KMS-11 (cell line): ENCODE measurements at regions not wholly inside any gene's neighbourhood (a gene's known extent, or its start where the extent isn't known, plus 50 kb on each side); places are given as distances from the start of the nearest gene placed in this dataset.

Source experiments
- H2AFZ ChIP-seq: fragments of 200-600 bp; sonication (generic); 2 replicates; pipeline ENCODE4 v1.6.1; 2016; ENCODE audit warnings: antibody characterized with exemption, mixed run types, low read depth
- H3K27ac ChIP-seq: fragments of 200-600 bp; sonication (generic); 2 replicates; pipeline ENCODE4 v1.6.1; 2016; ENCODE audit warnings: mild to moderate bottlenecking, mixed run types
- H3K27me3 ChIP-seq: fragments of 200-600 bp; sonication (generic); 2 replicates; pipeline ENCODE4 v1.6.1; 2017; ENCODE audit warnings: mild to moderate bottlenecking, low read depth, mixed run types, moderate library complexity; ENCODE audit not compliant: insufficient read depth
- H3K36me3 ChIP-seq: fragments of 200-600 bp; sonication (generic); 2 replicates; pipeline ENCODE4 v1.6.1; 2017; ENCODE audit warnings: mild to moderate bottlenecking, mixed run types; ENCODE audit not compliant: insufficient read depth
- H3K4me1 ChIP-seq: fragments of 200-600 bp; sonication (generic); 2 replicates; pipeline ENCODE4 v1.6.1; 2016; ENCODE audit warnings: mild to moderate bottlenecking, low read depth, mixed run types; ENCODE audit not compliant: poor library complexity, severe bottlenecking
- H3K4me2 ChIP-seq: fragments of 200-600 bp; sonication (generic); 2 replicates; pipeline ENCODE4 v1.7.0; 2016; ENCODE audit warnings: mild to moderate bottlenecking, mixed run types
- H3K4me3 ChIP-seq: fragments of 200-600 bp; sonication (generic); IDR thresholded peaks from 2 replicates; pipeline ENCODE4 v1.6.1; 2017; ENCODE audit warnings: low read depth, low read length, mixed read lengths; ENCODE audit not compliant: insufficient read depth
- H3K79me2 ChIP-seq: fragments of 200-600 bp; sonication (generic); 2 replicates; pipeline ENCODE4 v1.6.1; 2016; ENCODE audit warnings: low read depth, mixed run types; ENCODE audit not compliant: insufficient read depth
- H3K9ac ChIP-seq: fragments of 200-600 bp; sonication (generic); 2 replicates; pipeline ENCODE4 v1.6.1; 2016; ENCODE audit warnings: mild to moderate bottlenecking, mixed run types
- H4K20me1 ChIP-seq: fragments of 200-600 bp; sonication (generic); 2 replicates; pipeline ENCODE4 v1.6.1; 2016; ENCODE audit warnings: mild to moderate bottlenecking, mixed run types; ENCODE audit not compliant: insufficient read depth
- CTCF ChIP-seq: fragments of 200-600 bp; sonication (generic); conservative IDR thresholded peaks from 2 replicates; pipeline ENCODE4 v1.6.1; 2017; ENCODE audit warnings: low read depth, mild to moderate bottlenecking, antibody characterized with exemption, low read length, moderate library complexity, mixed read lengths

GRCh38 chr20:6466075-6466810 lies 301.2 kb upstream of the BMP2 start:
- Histone ChIP-seq H3K27ac (no peak overlapping the region), H3K9ac (no peak overlapping the region), H3K27me3 (no peaks in the 10 kb centered on the region), H3K36me3 (no peaks in the 10 kb centered on the region), H3K4me3 (no peak overlapping the region), H2AFZ (no peak overlapping the region), H3K4me2 (no peak overlapping the region), H4K20me1 (no peaks in the 10 kb centered on the region), H3K4me1 (no peaks in the 10 kb centered on the region), H3K79me2 (no peaks in the 10 kb centered on the region)
- no peak for TF ChIP-seq CTCF

- Histone ChIP-seq H2AFZ (no peak overlapping the region), H3K79me2 (no peaks in the 10 kb centered on the region), H3K27me3 (no peaks in the 10 kb centered on the region), H3K4me2 (no peak overlapping the region), H3K9ac (no peak overlapping the region), H3K36me3 (no peaks in the 10 kb centered on the region), H3K4me1 (no peaks in the 10 kb centered on the region), H3K27ac (no peak overlapping the region), H4K20me1 (no peaks in the 10 kb centered on the region), H3K4me3 (no peak overlapping the region)
- TF ChIP-seq CTCF = no peak
Observed at GRCh38 chr20:6450841-6451240, 316.6 kb upstream of the BMP2 start.

DNA sequence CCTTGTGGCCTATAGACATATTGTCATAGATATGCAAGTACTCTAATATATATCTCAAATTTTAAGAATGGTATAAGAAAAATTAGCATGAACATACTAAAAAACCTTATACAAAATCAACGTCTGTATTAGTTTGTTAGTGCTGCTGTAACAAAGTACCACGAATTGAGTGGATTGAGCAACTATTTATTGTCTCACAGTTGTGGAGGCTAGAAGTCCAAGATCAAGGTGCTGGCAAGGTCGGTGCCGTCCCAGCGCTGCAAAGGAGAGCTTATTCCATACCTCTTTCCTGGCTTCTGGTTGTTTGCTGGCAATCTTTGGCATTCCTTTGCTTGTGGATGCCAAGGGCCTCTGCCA lies 317.6 kb upstream of the FERMT1 start:
- Histone ChIP-seq H3K79me2 (no peaks in the 10 kb centered on the region), H4K20me1 (no peaks in the 10 kb centered on the region), H3K27me3 (no peaks in the 10 kb centered on the region), H3K4me1 (no peaks in the 10 kb centered on the region), H3K4me2 (no peak overlapping the region), H3K27ac (no peak overlapping the region), H3K36me3 (no peaks in the 10 kb centered on the region), H2AFZ (no peak overlapping the region), H3K4me3 (no peak overlapping the region), H3K9ac (no peak overlapping the region)
- TF ChIP-seq CTCF = no peak

DNA sequence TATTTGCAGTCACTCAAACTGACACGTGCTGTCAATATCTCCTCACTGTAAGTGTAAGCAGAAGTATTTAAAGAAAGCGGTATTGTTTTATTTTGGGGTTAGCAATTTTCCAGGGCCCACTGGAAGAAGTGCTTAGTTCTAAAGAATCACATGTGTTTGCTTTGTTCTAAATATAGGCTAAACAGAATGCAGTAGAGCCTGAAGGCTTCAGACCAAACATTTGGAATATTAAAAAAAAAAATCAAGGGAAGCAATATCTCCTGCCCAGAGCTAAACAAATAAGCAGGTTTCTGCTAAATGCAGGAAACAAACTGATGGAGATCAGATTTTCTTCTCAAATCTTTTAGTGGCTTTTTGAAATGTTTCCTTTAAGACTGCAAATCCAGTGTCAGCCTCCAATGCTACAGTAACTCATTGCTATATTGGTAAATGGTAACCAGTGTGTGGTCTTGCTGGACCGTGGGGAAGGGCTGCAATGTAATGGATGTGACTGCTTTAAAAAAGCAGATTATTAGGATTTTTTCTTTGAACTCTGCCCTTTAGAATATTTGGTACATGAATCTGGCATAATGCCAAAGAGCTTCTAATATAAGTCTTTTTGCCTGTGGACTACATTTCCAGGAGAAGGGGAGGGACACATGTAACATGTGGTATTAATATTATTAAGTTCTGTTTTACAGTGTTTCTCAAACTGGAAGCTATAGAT lies 317.1 kb upstream of the FERMT1 start:
- Histone ChIP-seq H3K27me3 (no peaks in the 10 kb centered on the region), H3K4me2 (no peak overlapping the region), H3K79me2 (no peaks in the 10 kb centered on the region), H3K4me3 (no peak overlapping the region), H3K36me3 (no peaks in the 10 kb centered on the region), H2AFZ (no peak overlapping the region), H3K4me1 (no peaks in the 10 kb centered on the region), H3K9ac (no peak overlapping the region), H3K27ac (no peak overlapping the region), H4K20me1 (no peaks in the 10 kb centered on the region)
- no peak for TF ChIP-seq CTCF
